Activated CD4-positive, alpha-beta T cell treated with anti-CD3 and anti-CD28 coated beads, Interleukin-2, Interleukin-4, amounts not matched to agents 100 ng/mL and 50 ng/mL, durations not matched to agents 16 hours and 8 hours (primary cell): ENCODE measurements at regions not wholly inside any gene's neighbourhood (a gene's known extent, or its start where the extent isn't known, plus 50 kb on each side); places are given as distances from the start of the nearest gene placed in this dataset.
"Not testable (repeated sequence)": the region's sequence is repeated elsewhere in the genome, so short reads cannot be mapped to it uniquely, and the experiment has no call there.

Experiments used
- DNase-seq: peaks from one replicate; pipeline ENCODE4 v3.0.0-alpha.2; 2020; ENCODE audit warnings: low spot score

- no peak for DNase-seq
Observed at GRCh38 chr22:11253000-11253511, 4274.9 kb upstream of the OR11H1 start.

DNA sequence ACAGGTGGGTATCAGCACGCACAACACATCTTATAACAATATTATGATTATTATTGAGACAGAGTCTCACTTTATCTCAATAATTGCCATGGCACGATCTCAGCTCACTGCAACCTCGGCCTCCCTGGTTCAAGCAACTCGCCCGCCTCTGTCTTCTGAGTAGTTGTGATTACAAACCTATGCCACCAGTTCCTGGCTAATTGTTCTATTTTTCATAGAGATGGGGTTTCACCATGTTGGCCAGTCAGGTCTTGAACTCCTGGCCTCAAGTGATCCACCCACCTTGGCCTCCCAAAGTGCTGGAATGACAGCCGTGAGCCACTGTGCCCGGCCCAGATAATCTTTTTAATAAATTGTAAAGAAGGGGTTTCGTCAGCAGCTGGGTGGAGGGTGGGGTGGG lies 4257.0 kb upstream of the OR11H1 start:
- not testable (repeated sequence) for DNase-seq

- DNase-seq: peak; percentile 13
Observed at GRCh38 chr22:11285116-11285838, 4242.7 kb upstream of the OR11H1 start.

GRCh38 chr22:11285839-11286205 lies 4242.2 kb upstream of the OR11H1 start:
- not testable (repeated sequence) for DNase-seq

DNA sequence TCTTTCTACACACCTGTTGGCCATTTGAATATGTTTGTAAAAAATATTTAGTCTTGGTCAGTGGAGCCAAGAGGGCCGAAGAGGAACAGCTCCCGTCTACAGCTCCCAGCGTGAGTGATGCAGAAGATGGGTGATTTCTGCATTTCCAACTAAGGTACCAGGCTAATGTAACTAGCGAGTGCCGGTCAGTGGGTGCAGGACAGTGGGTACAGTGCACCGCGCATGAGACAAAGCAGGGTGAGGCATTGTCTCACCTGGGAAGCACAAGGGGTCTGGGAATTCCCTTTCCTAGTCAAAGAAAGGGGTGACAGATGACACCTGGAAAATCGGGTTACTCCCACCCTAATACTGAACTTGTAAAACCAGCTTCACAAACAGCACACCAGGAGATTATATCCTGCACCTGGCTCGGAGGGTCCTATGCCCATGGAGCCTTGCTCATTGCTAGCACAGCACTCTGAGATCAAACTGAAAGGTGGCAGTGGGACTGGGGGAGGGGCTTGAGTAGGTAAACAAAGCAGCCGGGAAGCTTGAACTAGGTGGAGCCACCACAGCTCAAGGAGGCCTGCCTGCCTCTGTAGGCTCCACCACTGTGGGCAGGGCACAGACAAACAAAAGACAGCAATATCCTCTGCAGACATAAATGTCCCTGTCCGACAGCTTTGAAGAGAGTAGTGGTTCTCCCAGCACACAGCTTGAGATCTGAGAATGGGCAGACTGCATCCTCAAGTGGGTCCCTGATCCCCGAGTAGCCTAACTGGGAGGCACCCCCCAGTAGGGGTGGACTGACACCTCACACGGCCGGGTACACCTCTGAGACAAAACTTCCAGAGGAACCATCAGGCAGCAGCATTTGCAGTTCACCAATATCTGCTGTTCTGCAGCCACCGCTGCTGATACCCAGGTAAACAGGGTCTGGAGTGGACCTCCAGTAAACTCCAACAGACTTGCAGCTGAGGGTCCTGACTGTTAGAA lies 4239.5 kb upstream of the OR11H1 start:
- DNase-seq: not testable (repeated sequence)

DNA sequence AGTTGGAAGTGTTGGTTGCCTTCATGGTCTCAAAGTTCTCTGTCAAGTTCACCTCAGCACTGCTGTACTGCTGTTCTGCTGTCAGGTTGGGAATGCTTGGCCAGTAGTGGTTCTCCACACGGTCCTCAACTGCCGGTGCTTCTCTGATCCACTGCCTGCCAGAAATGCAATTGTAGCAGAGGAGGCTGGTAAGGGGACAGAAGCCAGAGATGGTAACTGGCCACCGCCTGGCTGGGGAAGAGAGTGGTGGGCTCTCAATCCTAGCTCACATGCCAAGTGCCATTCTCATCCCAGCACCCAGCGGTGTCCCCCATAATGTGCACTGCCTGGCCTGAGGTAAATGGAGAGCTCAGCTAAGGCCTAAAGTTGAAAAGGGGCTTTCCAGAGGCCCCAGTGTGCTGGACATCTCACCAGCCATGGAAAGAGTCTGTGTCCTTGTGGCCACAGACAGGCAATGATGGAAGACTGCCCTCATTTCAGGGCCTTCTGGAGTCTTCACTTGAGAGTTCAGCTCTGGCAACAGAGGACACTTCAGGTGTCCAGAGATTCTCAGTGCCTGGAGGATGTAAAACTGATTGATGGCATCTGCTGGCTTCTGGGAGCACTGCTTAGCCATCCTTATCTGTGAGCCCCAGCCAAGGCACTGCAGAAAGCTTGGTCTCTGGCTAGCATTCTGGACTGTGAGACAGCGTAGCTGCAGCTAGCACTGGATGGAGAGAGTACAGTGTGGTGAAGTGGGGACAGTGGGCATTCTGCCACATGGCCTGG lies 4229.7 kb upstream of the OR11H1 start:
- not testable (repeated sequence) for DNase-seq

DNA sequence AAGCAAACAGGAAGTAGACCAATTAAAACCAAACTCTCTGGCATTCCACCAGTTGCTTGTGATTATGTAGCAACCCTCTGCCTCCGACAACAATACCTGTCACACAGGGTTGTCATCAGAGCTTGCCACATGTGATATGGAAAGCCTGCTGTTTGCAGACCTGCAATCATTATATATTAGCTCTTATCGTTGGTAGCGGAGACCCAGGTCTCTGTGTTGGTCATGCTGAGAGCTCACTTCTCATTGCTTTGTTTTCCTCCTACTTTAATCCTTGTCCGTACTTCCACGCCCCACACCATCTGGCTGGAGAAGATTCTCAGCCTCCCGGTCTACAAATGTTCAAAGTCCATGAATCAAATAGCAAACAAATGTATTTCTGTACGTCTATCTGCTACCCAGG lies 4225.6 kb upstream of the OR11H1 start:
- not testable (repeated sequence) for DNase-seq

DNA sequence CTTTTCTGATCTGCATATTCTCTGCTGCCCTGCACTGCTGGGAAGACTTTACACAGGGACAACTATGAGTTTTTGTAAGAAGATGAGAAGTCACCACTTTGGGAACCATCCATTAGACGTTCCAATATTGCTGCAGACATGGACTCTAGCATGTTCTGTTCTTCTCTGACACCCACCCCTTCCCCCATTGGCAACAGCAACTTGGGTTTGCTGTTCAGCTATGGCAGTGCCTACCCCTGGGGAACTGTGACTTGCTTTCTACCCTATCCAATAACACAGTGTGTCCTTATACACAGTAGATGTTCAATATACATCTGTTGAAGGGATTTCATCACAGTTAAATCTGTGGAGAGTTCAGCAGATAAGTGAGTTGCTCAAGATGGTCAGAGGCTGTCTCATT lies 4225.1 kb upstream of the OR11H1 start:
- not testable (repeated sequence) for DNase-seq

DNA sequence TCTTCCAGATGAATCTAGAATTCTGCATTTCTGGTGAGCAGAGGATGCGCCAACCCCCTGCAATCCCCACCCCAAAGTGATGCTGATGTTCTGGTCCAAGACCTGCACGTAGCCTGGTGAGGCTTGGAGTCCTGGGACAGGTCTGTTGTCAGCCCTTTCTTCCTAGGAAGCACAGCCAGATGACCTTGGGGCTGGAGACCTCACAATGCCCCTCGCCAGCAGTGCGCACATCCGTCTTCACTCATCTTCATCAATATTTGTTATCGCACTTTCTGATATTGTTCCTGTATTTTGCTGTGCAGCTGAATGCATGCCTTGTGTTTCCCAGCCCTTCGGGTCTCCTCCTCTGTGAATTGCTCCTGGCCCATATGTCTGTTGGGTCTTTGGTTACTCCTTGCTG lies 4222.8 kb upstream of the OR11H1 start:
- DNase-seq: not testable (repeated sequence)

DNA sequence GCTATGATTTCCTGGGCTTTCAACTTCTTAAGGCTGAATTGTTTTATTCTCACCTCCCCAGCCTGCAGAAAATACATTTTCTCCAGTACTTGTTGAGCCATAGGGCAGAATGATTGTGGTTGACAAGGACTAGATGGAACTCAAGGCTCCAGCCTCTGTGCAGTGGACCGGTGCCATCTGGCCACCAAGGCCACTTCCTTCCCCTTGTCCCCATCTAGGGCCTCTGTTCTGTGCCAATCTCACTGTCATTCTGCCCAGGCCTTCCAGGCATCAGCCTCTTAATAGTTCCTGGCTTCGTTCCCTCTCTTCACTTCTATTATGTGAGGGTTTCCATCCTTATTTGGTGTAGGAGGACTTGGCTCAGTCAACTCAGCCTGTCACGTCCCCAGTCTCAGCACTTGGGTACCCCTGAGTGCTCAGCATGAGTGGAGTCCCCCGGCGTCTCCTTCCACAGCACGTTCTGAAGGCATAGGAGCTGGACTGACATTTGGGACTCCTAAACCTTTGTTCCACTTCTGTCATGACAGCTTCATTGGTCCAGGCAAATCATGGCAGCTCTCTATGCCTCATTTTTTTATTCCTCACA lies 4221.0 kb upstream of the OR11H1 start:
- not testable (repeated sequence) for DNase-seq

DNA sequence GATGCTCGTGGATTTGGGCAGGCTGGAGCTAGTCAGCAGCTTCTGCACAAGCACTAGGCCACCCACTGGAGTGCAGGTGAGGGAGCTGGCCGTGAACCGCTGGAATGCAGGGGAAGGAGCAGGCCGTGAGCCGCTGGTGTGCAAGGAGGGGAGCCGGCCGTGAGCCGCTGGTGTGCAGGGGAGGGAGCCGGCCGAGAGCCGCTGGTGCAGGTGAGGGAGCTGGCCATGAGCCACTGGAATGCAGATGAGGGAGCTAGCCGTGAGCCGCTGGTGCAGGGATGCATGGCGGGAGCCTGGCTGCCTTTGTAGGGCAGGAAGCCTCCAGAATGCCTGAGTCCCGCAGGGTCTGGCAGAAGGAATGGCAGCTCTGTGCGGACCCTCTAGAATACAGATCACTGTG lies 4220.0 kb upstream of the OR11H1 start:
- DNase-seq: no peak

DNA sequence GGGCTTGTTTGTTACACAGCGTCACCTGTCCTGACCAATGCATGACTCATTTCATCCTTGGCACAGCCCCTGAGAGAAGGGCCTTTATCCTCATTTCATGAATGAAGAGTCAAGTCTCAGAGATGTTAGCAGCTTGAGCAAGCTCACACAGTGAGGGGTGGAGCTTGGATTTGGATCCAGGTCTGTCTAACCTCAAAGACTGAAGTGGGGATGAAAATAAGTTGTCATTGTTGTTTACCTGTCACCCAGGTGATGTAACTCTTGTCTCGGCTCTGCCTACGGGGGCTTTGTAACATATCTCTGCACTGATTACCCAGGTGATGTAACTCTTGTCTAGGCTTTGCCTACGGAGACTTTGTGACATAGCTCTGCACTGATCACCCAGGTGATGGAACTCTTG lies 4218.2 kb upstream of the OR11H1 start:
- not testable (repeated sequence) for DNase-seq

DNA sequence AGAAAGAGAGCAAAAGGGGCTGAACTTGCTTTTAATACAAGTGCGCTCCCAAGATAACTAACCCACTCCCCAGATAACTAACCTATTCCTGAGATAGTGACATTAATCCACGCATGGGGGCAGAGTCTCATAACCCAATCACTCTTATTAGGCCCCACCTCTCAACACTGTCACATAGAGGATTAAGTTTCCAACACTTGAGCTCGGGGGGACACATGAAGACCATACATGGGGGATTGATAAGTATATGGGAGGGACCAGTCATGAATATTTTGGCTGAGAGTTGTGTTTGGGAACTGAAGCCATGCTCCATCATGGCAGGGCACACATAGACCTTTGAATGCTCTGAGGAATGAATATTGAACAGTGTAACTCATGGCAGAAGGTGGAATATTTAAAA lies 4217.3 kb upstream of the OR11H1 start:
- not testable (repeated sequence) for DNase-seq

GRCh38 chr22:11312640-11313039 lies 4215.4 kb upstream of the OR11H1 start:
- not testable (repeated sequence) for DNase-seq

GRCh38 chr22:11313040-11313759 lies 4214.8 kb upstream of the OR11H1 start:
- not testable (repeated sequence) for DNase-seq

DNA sequence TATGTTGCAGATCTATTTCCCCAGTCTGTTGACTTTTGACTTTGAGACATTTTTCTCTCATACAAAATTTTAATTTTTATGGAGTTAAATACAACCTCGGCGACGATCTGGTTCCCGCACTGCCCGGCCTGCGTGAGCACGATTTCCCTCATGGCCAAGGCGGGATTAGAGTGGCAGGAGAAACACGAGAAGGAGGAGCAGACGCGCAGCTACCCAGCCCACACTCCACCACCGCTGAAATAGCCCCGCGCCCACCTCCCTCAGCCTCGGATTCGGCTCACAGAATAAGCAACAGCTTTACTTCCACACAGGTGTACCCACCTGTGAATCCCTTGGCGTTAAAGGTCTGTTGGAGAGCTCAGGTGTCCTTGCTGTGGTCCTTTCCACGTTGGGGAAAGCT lies 4209.4 kb upstream of the OR11H1 start:
- DNase-seq: not testable (repeated sequence)

- DNase-seq: not testable (repeated sequence)
Observed at GRCh38 chr22:11324439-11325037, 4203.5 kb upstream of the OR11H1 start.

- DNase-seq: no peak
Observed at GRCh38 chr22:11325767-11326166, 4202.2 kb upstream of the OR11H1 start.

GRCh38 chr22:11341387-11342068 lies 4186.5 kb upstream of the OR11H1 start:
- DNase-seq: not testable (repeated sequence)

GRCh38 chr22:11351181-11351580 lies 4176.8 kb upstream of the OR11H1 start:
- DNase-seq: not testable (repeated sequence)
